ENCODE measurements at regions not wholly inside any gene's neighbourhood (a gene's known extent, or its start where the extent isn't known, plus 50 kb on each side); places are given as distances from the start of the nearest gene placed in this dataset.

- TF ChIP-seq CLOCK (CRISPR knock-in tag; IDR thresholded peaks at IDR 0.05; ENCODE audit: borderline replicate concordance) (no peak), ARNT (IDR thresholded peaks at IDR 0.05) (no peak), MBD1 (CRISPR knock-in tag; IDR thresholded peaks at IDR 0.05) (no peak), HDGF (IDR thresholded peaks at IDR 0.05) (no peak), ZNF121 (CRISPR knock-in tag; conservative IDR thresholded peaks at IDR 0.05) (no peak), MXI1 (IDR thresholded peaks at IDR 0.05; ENCODE audit: low read depth, low read length) (no peak), ZNF224 (CRISPR knock-in tag; IDR thresholded peaks at IDR 0.05) (no peak), EP300 (IDR thresholded peaks at IDR 0.05; ENCODE audit: low read length) (no peak), POU5F1 (IDR thresholded peaks at IDR 0.05; ENCODE audit: borderline replicate concordance, low read depth, low read length, partially characterized antibody) (no peak), HMGXB4 (CRISPR knock-in tag; IDR thresholded peaks at IDR 0.05) (no peak)
Observed at GRCh38 chr1:217189362-217189761, 441.5 kb downstream of the GPATCH2 start (continued).
